ENCODE measurements at regions not wholly inside any gene's neighbourhood (a gene's known extent, or its start where the extent isn't known, plus 50 kb on each side); places are given as distances from the start of the nearest gene placed in this dataset.

- no peak for DNase-seq (ENCODE audit: low read depth, low spot score)
These were observed 469.5 kb downstream of the POM121L12 start for GRCh38 chr7:53504914-53505313.

- no peak for DNase-seq (ENCODE audit: low read depth, low spot score)
These were observed 482.9 kb downstream of the POM121L12 start for GRCh38 chr7:53518319-53518718.

GRCh38 chr7:53520841-53521240 lies 485.4 kb downstream of the POM121L12 start:
- DNase-seq (ENCODE audit: low read depth, low spot score): no peak

- no peak for DNase-seq (ENCODE audit: low read depth, low spot score)
These were observed 486.3 kb downstream of the POM121L12 start for GRCh38 chr7:53521638-53522184.

GRCh38 chr7:53539558-53539957 lies 504.1 kb downstream of the POM121L12 start:
- no peak for DNase-seq (ENCODE audit: low read depth, low spot score)

- no peak for DNase-seq (ENCODE audit: low read depth, low spot score)
These were observed 506.0 kb downstream of the POM121L12 start for GRCh38 chr7:53541475-53541874.

- no peak for DNase-seq (ENCODE audit: low read depth, low spot score)
These were observed 506.7 kb downstream of the POM121L12 start for GRCh38 chr7:53542157-53542556.
